Upper lobe of left lung (tissue), 4 donors: ENCODE measurements at regions not wholly inside any gene's neighbourhood (a gene's known extent, or its start where the extent isn't known, plus 50 kb on each side); places are given as distances from the start of the nearest gene placed in this dataset.

ENCODE experiments used
- CTCF ChIP-seq, 6 experiments: fragments of 450-650 bp in 4 of 6; fragments of 200-600 bp in 2 of 6; sonication (generic) in 2 of 6; IDR thresholded peaks; one replicate each; pipeline ENCODE4 v1.5.1; 2016 to 2019; ENCODE audit warnings: antibody characterized with exemption in 6 of 6
- EP300 ChIP-seq, 4 donors: sonication (generic); formaldehyde crosslinking; IDR thresholded peaks; one replicate each; pipeline ENCODE4 v1.5.1; 2017; ENCODE audit warnings: antibody characterized with exemption in 4 of 4, control low read depth in 2 of 4
- POLR2A ChIP-seq, 4 donors: fragments of 450-650 bp; IDR thresholded peaks; one replicate each; pipeline ENCODE4 v1.5.1; 2016 to 2017; ENCODE audit warnings: antibody characterized with exemption in 4 of 4, mild to moderate bottlenecking in 2 of 4

- TF ChIP-seq CTCF (IDR thresholded peaks at IDR 0.05): no peak
- TF ChIP-seq EP300 (IDR thresholded peaks at IDR 0.05): no peak
- no peak for TF ChIP-seq POLR2A (IDR thresholded peaks at IDR 0.05)
Measured at GRCh38 chr3:45302470-45302869, 76.4 kb upstream of the TMEM158 start.
